NAMALWA (cell line): ENCODE measurements at regions not wholly inside any gene's neighbourhood (a gene's known extent, or its start where the extent isn't known, plus 50 kb on each side); places are given as distances from the start of the nearest gene placed in this dataset.
"Not testable (repeated sequence)": the region's sequence is repeated elsewhere in the genome, so short reads cannot be mapped to it uniquely, and the experiment has no call there.

Experiments used
- DNase-seq: peaks from one replicate; pipeline ENCODE4 v3.0.0-alpha.2; 2015; ENCODE audit warnings: low spot score

DNA sequence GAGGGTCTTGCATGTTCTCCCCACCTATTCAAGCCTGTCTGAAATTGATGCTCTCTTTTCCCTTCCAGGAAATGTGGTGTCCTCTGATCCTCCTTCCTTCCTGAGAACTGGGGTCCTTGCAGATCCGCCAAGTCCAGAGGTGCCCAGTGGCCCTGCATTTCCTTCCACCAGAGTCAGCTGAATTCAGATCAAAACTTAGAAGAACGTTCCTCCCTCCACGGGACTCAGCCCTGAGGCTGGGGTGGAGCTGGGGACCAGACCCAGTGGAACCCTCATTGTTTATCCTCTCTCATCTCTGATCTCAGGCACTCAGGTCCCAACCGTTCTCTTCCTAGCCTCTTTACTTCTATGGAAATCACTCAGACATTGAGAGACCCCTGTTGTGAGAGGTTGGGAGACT lies 477.3 kb downstream of the TSHZ3 start:
- DNase-seq = no peak

DNA sequence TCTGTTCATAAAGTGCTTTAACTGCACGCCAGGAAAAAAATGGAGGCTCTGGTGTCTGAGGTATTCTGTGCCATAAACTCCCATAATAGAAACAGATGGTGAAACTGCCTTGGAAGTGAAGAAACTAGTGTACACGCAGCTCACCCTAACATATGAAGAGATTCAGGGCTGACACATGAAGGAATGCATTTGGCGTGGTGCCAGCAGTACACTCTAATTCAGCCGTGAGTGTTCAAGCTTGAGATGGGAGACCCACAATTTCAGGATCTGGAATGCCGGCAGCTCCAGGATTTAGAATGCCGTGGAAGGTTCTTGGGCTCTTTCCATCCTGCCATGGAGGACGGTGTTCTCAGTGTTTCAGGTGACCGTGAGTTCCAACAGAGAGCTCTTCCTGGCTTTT lies 478.4 kb downstream of the TSHZ3 start:
- no peak for DNase-seq

GRCh38 chr19:30865511-30865910 lies 483.7 kb downstream of the TSHZ3 start:
- no peak for DNase-seq

DNA sequence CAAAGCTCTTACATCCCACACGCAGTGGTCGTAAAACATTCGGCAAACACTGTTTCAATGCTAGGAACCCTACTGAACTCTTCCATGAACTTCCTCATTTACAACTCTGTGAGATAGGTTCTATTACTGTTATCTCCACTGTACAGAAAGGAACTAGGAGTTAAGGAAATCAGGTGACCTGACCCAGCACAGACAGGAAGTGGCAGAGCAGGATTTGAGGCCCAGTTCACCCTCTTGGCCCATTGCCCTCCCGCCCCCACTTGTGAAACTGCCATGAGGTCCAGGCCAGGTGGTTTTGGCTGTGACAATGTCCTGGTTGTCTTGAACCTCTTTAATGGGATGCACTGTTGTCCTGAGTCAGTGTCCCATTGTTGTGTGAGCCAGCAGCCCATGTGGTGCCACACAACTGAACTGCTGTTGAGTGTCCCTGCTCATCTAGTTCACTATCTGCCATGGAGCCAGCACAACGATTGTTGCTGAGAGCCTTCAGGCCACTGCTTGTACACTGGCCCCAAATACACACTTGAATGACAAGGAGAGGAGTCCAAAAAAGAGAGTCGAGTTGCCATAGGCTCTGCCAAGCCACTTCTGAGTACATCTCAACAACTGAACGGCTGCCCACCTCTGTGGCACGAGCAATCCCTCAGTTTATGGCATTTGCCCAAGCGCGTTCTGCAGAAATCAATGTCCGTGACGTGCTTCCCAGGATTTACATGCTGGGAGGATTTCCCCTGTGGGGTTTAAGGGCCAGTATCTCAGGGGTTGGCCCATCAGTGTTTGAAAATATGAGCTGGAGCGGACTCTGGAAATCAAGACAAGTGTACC lies 484.6 kb downstream of the TSHZ3 start:
- DNase-seq = no peak

- no peak for DNase-seq
Measured at GRCh38 chr19:30862876-30863275, 486.4 kb downstream of the TSHZ3 start.

- DNase-seq = no peak
Measured at GRCh38 chr19:30861919-30862318, 487.3 kb downstream of the TSHZ3 start.

GRCh38 chr19:30857966-30858490 lies 485.8 kb downstream of the ZNF536 start:
- no peak for DNase-seq

DNA sequence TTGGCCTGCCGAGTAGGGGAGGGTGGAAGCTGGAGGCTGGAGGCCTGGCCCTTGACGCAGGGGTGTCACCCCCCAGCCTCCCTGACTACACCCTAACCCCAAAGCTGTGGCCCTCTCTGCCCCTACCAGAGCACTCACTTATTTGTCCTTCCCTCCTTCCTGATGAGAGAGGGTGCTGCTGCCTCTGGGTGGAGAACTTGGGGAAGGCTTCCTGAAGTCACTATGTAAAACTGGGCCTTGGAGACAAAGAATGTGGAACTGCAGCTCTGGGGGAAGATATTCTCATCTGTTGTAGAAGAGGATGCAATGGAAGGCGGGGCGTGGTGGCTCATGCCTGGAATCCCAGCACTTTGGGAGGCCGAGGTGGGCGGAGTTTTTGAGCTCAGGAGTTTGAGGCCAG lies 485.2 kb downstream of the ZNF536 start:
- DNase-seq = no peak

DNA sequence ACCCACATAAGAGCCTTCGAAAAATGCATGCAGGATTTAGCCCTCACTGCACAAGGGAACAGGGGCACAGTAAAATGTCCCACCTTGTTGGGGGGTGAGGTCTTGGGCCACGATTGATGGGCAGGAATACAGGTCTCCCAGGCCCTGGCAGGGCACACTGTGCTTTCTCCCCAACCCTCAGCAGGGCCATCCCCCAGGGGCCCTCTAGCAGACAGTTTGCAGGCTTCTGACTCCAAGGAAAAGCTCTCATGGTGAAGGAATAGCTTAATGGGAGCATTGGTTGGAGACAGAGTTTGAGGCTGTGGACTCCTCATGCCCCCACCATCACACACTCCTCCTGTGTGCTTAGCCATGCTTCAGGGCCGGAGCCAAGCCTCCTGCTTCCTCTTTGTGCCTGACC lies 484.6 kb downstream of the ZNF536 start:
- no peak for DNase-seq

DNA sequence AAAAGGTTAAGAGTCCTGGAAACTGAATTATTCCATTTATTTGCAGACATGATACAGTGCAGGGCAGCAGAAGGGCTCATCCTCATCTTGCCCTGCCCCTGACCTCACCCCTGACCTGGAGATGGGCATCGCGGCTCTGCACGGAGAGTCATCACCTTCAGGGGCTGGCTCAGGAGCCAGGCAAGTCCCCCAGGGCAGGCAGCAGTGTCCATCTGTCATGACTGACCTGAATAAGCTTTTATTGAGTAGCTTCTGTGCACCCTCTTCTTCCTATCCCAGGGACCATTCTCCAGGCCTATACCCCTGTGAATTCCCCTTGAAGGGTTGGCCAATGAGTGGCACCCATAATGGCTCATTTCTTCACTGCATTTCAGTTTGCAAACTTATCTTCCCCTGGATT lies 484.2 kb downstream of the ZNF536 start:
- no peak for DNase-seq

DNA sequence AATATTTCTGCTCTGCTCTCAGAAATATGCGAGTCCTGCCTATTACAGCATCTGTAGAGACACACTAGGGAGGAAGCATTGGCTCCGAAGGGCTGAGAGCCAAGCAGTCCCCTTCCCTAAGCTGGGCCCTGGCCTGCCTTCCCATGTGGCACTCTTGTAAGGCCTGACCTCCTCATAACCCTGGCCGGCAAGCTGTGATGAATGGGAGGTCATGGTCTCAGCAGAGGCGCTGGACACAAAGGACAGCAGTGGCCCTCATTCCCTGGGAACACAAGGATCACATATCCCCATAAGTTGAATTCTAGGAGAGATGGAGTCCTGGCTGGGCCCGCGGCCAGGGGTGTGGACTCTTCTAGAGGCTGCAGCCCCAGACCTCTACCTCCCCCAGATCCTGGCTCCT lies 483.3 kb downstream of the ZNF536 start:
- no peak for DNase-seq

- no peak for DNase-seq
Measured at GRCh38 chr19:30854661-30855060, 482.5 kb downstream of the ZNF536 start.

DNA sequence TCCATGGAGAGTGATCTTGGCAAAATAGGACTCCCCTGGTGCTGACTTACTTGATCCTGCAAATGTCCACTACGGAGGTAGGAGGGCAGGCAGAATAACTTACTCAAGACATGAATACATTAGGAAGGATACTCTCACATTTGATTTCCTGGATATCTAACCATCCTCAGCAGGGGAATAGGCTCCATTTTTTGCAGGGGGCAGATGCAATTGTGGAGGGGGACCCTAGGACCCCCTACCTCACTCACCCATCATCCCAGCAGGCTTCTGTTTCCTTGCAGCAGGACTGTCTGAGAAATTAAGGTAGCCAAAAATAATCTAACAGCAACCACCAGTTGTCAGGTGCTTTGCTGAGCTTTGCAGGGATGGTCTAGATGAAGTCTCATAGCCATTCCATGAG lies 482.0 kb downstream of the ZNF536 start:
- no peak for DNase-seq

GRCh38 chr19:30853036-30853435 lies 480.9 kb downstream of the ZNF536 start:
- no peak for DNase-seq

DNA sequence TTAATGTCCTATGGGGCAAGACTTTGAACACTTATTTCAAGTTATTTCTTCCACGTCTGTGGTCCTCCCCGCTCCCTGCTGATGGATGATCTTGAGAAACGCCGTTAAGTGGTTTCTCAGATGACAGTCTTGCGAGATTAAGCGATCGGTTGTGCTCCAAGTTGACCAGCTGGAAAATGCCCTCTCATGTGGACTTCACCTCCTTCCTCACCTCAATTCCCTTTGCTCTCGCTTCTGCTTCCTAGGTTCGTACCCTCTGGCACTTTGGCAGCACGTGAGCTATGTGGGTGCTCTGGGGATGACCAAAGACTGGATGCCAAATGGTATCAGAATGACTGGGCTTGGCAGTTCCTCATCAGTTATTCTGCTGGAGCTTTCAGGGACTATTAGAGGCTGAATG lies 480.0 kb downstream of the ZNF536 start:
- no peak for DNase-seq

- DNase-seq = no peak
Measured at GRCh38 chr19:30851646-30852045, 479.5 kb downstream of the ZNF536 start.

DNA sequence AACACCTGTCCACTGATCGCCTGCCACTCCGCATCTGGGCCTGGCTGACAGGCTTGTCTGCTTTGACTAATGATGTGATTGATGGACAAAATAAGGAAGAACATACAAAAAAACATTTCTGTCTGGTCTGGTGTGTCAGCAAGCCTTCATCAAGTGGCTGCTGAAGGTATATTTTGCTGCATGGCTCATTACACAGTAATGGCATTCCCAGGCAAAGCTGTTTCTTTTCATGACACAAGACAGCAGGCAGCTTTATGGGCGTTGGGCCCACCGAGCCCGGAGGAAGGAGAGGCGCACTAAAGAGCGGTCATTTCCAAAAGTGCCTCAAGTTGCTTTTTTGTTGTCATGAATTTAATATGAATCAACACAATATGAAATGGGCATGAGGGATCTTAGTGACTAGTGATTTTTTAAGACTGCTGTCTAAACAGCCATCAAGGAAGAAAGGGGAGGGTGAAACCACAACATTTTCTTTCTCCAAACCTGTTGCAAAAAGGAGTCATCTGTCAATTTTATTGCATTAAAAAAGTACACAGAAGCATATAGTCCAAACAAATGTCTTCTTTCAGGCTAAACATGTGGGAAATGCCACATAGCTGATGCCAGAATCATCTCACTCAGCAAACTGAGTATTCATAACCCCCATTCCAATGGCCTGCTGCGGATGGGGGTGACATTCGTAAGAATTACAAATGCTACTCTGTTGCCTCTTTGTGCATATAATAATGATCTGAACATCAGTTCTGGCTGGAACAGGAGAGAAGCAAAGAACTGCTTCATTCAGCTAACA lies 476.6 kb downstream of the ZNF536 start:
- no peak for DNase-seq

GRCh38 chr19:30846102-30846501 lies 473.9 kb downstream of the ZNF536 start:
- no peak for DNase-seq

DNA sequence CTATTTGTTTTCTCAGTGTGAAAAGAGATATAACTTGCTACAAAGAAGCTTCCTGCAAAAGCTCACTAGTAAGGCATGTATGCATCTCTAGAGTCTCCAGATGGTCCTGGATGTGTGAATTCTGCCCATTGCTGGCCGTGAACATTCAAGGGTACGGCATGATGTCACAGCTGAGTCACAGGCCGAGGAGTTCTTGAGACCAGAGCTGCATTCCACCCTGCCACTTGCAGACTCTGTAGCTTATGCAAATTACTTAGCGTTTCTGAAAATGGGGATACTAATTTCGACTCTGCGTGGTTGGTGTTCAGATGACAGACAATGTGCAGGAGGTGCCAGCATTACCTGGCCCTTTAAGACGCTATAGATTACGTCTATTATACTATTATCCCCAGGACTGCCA lies 470.7 kb downstream of the ZNF536 start:
- DNase-seq = no peak

DNA sequence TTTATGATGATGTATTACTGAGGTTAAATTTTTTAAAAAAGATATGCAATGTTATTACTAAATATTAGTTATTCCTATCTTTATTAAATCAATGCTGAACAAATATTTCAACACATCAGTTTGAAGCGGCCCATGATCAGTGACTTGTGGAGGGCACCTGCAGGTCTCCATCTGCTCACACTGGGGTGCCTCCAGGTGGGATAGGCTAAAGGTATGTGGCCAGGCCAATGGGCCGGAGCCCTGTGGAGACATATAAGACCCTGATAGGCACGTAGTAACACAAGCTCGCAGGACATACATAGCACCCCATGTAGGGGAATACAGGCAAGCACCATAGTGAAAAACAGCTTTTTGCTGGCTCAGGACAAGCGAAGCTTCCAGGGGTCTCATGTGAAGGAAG lies 469.8 kb downstream of the ZNF536 start:
- no peak for DNase-seq

DNA sequence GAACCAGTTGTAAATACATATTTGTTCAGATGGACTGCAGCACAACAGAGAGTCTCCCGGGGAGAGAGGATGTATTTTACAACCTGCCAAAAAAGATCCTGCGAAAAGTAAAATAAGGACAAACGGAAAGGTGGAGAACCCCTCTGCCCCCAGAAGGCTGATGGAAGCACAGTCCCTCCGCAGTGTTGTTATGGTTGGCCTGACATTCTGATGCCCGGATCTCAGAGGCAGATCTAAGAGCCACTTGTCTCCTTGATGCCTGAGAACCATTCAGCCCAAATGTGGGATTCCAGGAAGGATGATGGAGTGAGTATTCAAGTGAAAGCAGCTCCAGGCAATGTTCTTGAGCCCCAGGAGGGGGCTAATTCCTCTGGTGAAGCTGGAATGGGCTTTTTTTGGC lies 458.7 kb downstream of the ZNF536 start:
- no peak for DNase-seq

DNA sequence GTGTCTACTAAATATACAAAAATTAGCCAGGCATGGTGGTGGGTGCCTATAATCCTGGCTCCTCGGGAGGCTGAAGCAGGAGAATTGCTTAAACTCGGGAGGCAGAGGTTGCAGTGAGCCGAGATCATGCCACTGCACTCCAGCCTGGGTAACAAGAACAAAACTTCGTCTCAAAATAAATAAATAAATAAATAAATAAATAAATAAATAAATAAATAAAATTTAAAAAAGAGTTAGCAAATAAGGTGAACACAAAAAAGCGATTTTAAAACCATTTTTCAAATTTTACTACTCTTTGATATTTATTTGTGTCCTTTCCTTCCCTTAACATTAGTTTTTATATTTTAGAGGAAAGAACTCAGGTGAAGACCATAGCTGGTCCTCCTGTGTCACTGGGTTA lies 453.3 kb downstream of the ZNF536 start:
- DNase-seq = not testable (repeated sequence)

- DNase-seq = no peak
Measured at GRCh38 chr19:30824809-30825208, 452.6 kb downstream of the ZNF536 start.
